ENCODE measurements at regions not wholly inside any gene's neighbourhood (a gene's known extent, or its start where the extent isn't known, plus 50 kb on each side); places are given as distances from the start of the nearest gene placed in this dataset.

DNA sequence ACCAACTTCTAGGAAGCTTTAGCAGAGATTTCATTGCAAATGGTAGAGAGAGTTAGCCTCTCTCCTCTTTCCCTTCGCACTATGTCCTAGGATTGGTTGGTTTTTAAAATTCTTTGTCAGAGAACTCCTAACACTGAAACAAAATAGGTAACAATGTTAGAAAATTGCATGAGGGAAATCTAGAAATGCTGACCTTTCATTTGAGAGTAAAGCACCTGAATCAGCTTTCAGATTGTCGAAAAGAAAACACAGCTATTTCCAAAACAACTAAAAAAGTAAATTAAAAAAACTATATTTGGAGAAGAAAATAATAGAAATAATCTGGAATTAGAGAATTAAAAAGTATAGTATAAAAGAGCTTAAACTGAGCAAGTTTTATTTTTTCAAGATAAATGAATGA, 108.1 kb upstream of the GK2 start:
- TF ChIP-seq POLR2A (IDR thresholded peaks at IDR 0.05) = no peak
- TF ChIP-seq CTCF (IDR thresholded peaks at IDR 0.05) = no peak

Data from tibial nerve (tissue), 3 donors.